HK-2 (cell line): ENCODE measurements at regions not wholly inside any gene's neighbourhood (a gene's known extent, or its start where the extent isn't known, plus 50 kb on each side); places are given as distances from the start of the nearest gene placed in this dataset.
A peak's percentile ranks its signal among the peaks of the same experiment; 100 is the strongest.
"Not testable (repeated sequence)": the region's sequence is repeated elsewhere in the genome, so short reads cannot be mapped to it uniquely, and the experiment has no call there.

ENCODE experiments used
- DNase-seq: peaks from one replicate; pipeline ENCODE4 v3.0.0-alpha.2; 2018; ENCODE audit not compliant: unreplicated experiment

- no peak for DNase-seq
These were observed 58.5 kb downstream of the IGLL5 start for GRCh38 chr22:22946131-22946530.

GRCh38 chr22:22948651-22949571 is 61.3 kb downstream of the IGLL5 start:
- DNase-seq, result no peak

- DNase-seq, result no peak
These were observed 62.3 kb downstream of the IGLL5 start for GRCh38 chr22:22949953-22950352.

GRCh38 chr22:22951035-22951434 is 63.4 kb downstream of the IGLL5 start:
- DNase-seq, result no peak

GRCh38 chr22:22952531-22953280 is 65.1 kb downstream of the IGLL5 start:
- no peak for DNase-seq

- DNase-seq, result no peak
These were observed 66.2 kb downstream of the IGLL5 start for GRCh38 chr22:22953791-22954190.

GRCh38 chr22:22954656-22955055 is 67.0 kb downstream of the IGLL5 start:
- DNase-seq, result no peak

GRCh38 chr22:22955276-22955798 is 67.7 kb downstream of the IGLL5 start:
- DNase-seq, result no peak

- DNase-seq, result peak; percentile 33
These were observed 68.4 kb downstream of the IGLL5 start for GRCh38 chr22:22955866-22956535.

- no peak for DNase-seq
These were observed 69.5 kb downstream of the IGLL5 start for GRCh38 chr22:22957090-22957489.

GRCh38 chr22:22958621-22959020 is 71.0 kb downstream of the IGLL5 start:
- DNase-seq, result no peak

- peak; percentile 64 for DNase-seq
These were observed 71.7 kb downstream of the IGLL5 start for GRCh38 chr22:22959147-22959827.

GRCh38 chr22:22960307-22960706 is 72.7 kb downstream of the IGLL5 start:
- no peak for DNase-seq

- DNase-seq, result no peak
These were observed 74.0 kb downstream of the IGLL5 start for GRCh38 chr22:22961574-22961973.

- DNase-seq, result no peak
These were observed 80.8 kb downstream of the IGLL5 start for GRCh38 chr22:22968366-22968765.

- not testable (repeated sequence) for DNase-seq
These were observed 85.0 kb downstream of the IGLL5 start for GRCh38 chr22:22972605-22973004.

- DNase-seq, result no peak
These were observed 85.7 kb downstream of the IGLL5 start for GRCh38 chr22:22973336-22973735.

GRCh38 chr22:22974156-22974555 is 86.5 kb downstream of the IGLL5 start:
- no peak for DNase-seq

- no peak for DNase-seq
These were observed 87.4 kb downstream of the IGLL5 start for GRCh38 chr22:22974795-22975580.

GRCh38 chr22:22976033-22976922 is 88.7 kb downstream of the IGLL5 start:
- DNase-seq, result no peak
